Cardiac muscle cell (in vitro differentiated cells and primary cell): ENCODE measurements at regions not wholly inside any gene's neighbourhood (a gene's known extent, or its start where the extent isn't known, plus 50 kb on each side); places are given as distances from the start of the nearest gene placed in this dataset.

Source experiments
- DNase-seq, 2 donors: peaks; one replicate each; pipeline versions ENCODE4 v3.0.0 to v3.0.0-alpha.2; 2010 to 2017; ENCODE audit warnings: low read depth in 1 of 2, low spot score in 1 of 2
- H3K27ac ChIP-seq: fragments of 200-600 bp; sonication (generic); 2 replicates; pipeline ENCODE4 v1.5.1; 2016
- H3K27me3 ChIP-seq: fragments of 200-600 bp; sonication (generic); 2 replicates; pipeline ENCODE4 v1.6.0; 2016; ENCODE audit warnings: control low read depth
- H3K36me3 ChIP-seq: fragments of 200-600 bp; sonication (generic); 2 replicates; pipeline ENCODE4 v1.5.1; 2016; ENCODE audit warnings: control low read depth
- H3K4me1 ChIP-seq: fragments of 200-600 bp; sonication (generic); 2 replicates; pipeline ENCODE4 v1.8.1; 2017; ENCODE audit warnings: low read depth, mild to moderate bottlenecking, mixed run types
- H3K4me3 ChIP-seq: fragments of 200-600 bp; sonication (generic); 2 replicates; pipeline ENCODE4 v1.5.1; 2016; ENCODE audit warnings: mild to moderate bottlenecking
- H3K9me3 ChIP-seq: fragments of 200-600 bp; sonication (generic); 2 replicates; pipeline ENCODE4 v1.5.1; 2017; ENCODE audit warnings: low read depth, mild to moderate bottlenecking, control low read depth
- TF ChIP-seq, protein P1 (sequence below): IDR thresholded peaks from 2 replicates; pipeline ENCODE4 v1.5.1; 2012; ENCODE audit warnings: low read depth, mild to moderate bottlenecking, low read length

DNA sequence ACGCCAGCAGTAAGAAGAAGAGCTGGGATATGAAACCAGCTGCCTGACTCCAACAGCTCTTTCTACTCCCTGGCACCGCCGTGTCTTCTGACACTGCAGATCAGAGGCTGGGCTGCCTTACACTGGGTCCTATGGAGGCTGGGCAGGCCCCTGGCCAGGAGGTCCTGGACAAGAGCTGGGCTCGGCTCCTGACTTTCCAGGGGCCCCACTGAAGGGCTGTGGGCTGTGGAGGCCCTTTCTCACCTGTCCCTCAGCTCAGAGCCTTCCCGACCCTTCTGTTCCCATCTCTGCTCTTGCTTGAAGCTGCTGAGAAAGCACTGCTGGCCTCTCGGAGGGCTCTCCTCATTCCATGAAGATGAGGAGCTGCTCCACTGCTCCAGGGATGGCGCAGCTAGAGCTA lies 85.9 kb upstream of the UNC5B start:
- no peaks in the 10 kb centered on the region for H3K36me3 ChIP-seq
- no peaks in the 10 kb centered on the region for H3K9me3 ChIP-seq
- no peak overlapping the region for H3K4me3 ChIP-seq
- H3K27ac ChIP-seq, result no peak overlapping the region
- DNase-seq, result no peak
- TF ChIP-seq, protein P1, sequence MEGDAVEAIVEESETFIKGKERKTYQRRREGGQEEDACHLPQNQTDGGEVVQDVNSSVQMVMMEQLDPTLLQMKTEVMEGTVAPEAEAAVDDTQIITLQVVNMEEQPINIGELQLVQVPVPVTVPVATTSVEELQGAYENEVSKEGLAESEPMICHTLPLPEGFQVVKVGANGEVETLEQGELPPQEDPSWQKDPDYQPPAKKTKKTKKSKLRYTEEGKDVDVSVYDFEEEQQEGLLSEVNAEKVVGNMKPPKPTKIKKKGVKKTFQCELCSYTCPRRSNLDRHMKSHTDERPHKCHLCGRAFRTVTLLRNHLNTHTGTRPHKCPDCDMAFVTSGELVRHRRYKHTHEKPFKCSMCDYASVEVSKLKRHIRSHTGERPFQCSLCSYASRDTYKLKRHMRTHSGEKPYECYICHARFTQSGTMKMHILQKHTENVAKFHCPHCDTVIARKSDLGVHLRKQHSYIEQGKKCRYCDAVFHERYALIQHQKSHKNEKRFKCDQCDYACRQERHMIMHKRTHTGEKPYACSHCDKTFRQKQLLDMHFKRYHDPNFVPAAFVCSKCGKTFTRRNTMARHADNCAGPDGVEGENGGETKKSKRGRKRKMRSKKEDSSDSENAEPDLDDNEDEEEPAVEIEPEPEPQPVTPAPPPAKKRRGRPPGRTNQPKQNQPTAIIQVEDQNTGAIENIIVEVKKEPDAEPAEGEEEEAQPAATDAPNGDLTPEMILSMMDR, result no peak
- H3K4me1 ChIP-seq, result peaks cover 5% of the 10 kb centered on the region
- H3K27me3 ChIP-seq, result no peaks in the 10 kb centered on the region

DNA sequence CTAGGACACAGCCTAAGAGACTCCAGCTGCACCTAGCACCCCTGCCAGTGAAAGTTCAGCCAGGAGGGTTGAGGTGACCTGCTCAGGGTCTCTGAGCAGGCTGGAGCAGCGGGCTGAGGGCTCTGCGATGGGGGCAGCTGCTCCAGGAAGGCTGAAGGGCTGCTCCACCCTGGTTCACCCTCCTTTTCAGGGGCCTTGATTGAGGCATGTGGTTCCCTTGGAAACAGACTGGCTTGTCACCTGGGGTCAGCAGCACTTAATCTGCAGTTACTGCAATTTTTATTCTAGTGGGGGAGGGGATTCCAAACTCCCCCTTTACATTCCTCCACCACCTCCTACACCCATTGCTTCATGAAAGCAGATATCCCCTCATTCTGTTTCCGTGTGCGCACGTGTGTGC lies 85.3 kb upstream of the UNC5B start:
- Histone ChIP-seq H3K4me1 (peaks cover 5% of the 10 kb centered on the region), H3K27me3 (no peaks in the 10 kb centered on the region), H3K36me3 (no peaks in the 10 kb centered on the region), H3K27ac (no peak overlapping the region), H3K9me3 (no peaks in the 10 kb centered on the region), H3K4me3 (no peak overlapping the region)
- TF ChIP-seq, protein P1, result no peak
- no peak for DNase-seq

DNA sequence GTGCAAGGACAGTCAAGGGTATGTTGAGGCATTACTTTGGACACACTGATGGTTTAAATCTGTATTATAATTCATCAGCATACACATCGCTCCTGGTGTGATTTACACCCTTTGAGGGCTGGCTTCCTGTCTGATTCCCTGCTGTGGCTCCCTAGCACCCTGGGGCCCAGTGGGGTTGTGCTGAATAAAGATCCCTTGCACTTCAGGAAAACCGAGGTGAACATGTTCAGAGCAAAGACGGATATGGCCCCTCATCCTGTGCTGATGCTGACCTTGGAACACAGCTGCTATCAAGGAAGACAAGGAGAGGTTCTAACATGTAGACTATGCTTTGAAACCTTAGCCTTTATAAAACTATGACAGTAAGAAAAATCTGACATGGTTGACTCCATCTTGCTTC lies 84.6 kb upstream of the UNC5B start:
- no peaks in the 10 kb centered on the region for H3K9me3 ChIP-seq
- TF ChIP-seq, protein P1, result no peak
- peaks cover 5% of the 10 kb centered on the region for H3K4me1 ChIP-seq
- no peaks in the 10 kb centered on the region for H3K27me3 ChIP-seq
- H3K36me3 ChIP-seq, result no peaks in the 10 kb centered on the region
- no peak overlapping the region for H3K4me3 ChIP-seq
- no peak for DNase-seq
- H3K27ac ChIP-seq, result no peak overlapping the region

DNA sequence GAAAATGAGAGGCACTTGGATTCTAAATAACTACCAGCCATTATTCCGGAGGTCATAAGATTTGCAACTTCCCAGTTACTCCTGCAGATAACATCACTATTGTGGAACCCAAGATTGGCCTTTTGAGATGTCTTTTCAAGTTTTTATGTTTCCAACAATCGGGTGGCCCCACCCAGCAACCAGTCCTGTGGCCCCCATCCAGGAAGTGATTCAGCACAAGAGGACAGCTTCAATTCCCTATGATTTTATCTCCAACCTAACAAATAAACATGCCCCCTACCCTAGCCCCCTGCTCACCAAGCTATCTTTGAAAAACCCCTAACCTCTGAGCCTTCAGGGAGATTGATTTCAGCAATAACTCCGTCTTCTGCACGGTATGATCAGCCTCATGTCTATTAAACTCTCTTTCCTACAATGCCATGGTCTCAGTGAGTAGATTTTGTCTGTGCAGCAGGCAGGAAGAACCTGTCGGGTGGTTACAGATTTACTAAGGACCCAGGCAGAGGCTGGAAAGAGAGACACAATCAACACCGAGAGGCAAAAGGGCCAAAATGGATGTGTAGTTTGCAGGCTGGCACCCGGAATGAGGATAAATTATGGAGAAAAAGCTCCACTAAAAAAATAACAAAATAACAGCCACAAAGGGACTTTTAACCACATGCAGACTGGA lies 83.9 kb upstream of the UNC5B start:
- no peaks in the 10 kb centered on the region for H3K9me3 ChIP-seq
- H3K4me3 ChIP-seq, result no peak overlapping the region
- H3K27me3 ChIP-seq, result no peaks in the 10 kb centered on the region
- TF ChIP-seq, protein P1, result no peak
- no peak overlapping the region for H3K27ac ChIP-seq
- peaks cover 5% of the 10 kb centered on the region for H3K4me1 ChIP-seq
- no peaks in the 10 kb centered on the region for H3K36me3 ChIP-seq
- DNase-seq, result no peak

DNA sequence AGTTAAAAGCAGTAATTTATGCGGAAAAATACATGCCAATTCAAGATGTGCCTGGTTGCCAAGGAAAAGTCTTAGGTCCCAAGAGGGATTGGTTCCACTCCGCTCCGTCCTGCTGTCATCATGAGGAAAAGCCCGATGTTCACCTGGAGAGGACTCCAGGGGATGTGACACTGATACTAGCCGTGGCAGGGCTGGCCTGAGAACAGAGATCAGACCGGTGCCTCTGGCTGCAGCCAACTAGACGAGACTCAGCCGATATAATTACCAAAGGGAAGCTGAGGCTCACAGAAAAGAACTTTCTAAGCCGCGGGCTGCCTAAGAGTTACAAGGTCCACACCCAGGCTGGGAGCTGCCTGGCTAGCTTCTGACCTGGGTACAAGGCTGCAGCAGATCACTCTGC lies 81.3 kb upstream of the UNC5B start:
- Histone ChIP-seq H3K9me3 (no peaks in the 10 kb centered on the region), H3K27ac (no peak overlapping the region), H3K4me1 (peaks cover 7% of the 10 kb centered on the region), H3K27me3 (no peaks in the 10 kb centered on the region), H3K4me3 (no peak overlapping the region), H3K36me3 (no peaks in the 10 kb centered on the region)
- DNase-seq, result no peak
- TF ChIP-seq, protein P1, result no peak
